ENCODE measurements at regions not wholly inside any gene's neighbourhood (a gene's known extent, or its start where the extent isn't known, plus 50 kb on each side); places are given as distances from the start of the nearest gene placed in this dataset.

GRCh38 chr13:38618881-38619280 lies 68.0 kb upstream of the FREM2 start:
- TF ChIP-seq CTCF (IDR thresholded peaks at IDR 0.05): no peak
- TF ChIP-seq POLR2AphosphoS5 (IDR thresholded peaks at IDR 0.05; ENCODE audit: low read depth, low read length): no peak
- no peak for TF ChIP-seq REST (IDR thresholded peaks at IDR 0.05; ENCODE audit: insufficient read depth in 1 of 2, low read depth in 2 of 2, low read length in 1 of 2)
